Peyer's patch (tissue), 4 donors: ENCODE measurements at regions not wholly inside any gene's neighbourhood (a gene's known extent, or its start where the extent isn't known, plus 50 kb on each side); places are given as distances from the start of the nearest gene placed in this dataset.

Experiments used
- POLR2A ChIP-seq, 2 donors: fragments of 450-650 bp; IDR thresholded peaks; one replicate each; pipeline ENCODE4 v1.5.1; 2017; ENCODE audit warnings: antibody characterized with exemption in 2 of 2, mild to moderate bottlenecking in 2 of 2, moderate library complexity in 2 of 2
- TF ChIP-seq, protein P1 (sequence below), 6 experiments: fragments of 450-650 bp in 4 of 6; fragments of 200-600 bp in 2 of 6; sonication (generic) in 1 of 6; IDR thresholded peaks; one replicate each; pipeline ENCODE4 v1.5.1; 2017 to 2019; ENCODE audit warnings: antibody characterized with exemption in 6 of 6, mild to moderate bottlenecking in 3 of 6, moderate library complexity in 1 of 6

DNA sequence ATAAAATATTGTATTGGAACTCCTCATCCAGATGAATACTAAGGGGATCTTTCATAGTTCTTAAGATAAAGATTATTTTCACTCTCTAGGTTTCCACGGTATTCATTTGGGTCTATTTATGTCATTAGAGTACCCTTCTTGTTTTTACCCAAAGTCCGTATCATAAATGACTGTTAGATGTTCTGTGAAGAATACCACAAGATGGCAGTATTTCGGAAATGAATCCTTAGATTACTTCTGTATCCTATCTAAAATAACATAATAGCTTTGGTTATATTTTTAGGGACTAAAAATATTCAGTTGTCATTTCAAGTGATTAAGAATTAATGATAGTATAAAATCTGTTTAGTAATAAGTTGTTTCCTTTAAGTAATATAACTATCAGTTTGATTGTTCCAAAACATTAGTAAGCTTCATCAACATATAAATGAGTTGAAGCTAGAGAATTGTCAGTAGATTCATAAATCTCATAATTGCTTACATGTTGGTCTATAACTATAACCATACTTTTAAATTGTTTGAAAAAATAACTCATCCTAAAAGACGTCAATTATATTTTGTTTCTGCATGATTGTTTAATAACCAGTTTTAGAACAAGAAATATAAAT lies 337.5 kb upstream of the KCND2 start:
- TF ChIP-seq, protein P1, sequence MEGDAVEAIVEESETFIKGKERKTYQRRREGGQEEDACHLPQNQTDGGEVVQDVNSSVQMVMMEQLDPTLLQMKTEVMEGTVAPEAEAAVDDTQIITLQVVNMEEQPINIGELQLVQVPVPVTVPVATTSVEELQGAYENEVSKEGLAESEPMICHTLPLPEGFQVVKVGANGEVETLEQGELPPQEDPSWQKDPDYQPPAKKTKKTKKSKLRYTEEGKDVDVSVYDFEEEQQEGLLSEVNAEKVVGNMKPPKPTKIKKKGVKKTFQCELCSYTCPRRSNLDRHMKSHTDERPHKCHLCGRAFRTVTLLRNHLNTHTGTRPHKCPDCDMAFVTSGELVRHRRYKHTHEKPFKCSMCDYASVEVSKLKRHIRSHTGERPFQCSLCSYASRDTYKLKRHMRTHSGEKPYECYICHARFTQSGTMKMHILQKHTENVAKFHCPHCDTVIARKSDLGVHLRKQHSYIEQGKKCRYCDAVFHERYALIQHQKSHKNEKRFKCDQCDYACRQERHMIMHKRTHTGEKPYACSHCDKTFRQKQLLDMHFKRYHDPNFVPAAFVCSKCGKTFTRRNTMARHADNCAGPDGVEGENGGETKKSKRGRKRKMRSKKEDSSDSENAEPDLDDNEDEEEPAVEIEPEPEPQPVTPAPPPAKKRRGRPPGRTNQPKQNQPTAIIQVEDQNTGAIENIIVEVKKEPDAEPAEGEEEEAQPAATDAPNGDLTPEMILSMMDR (IDR thresholded peaks at IDR 0.05): peak in 3 of 6 experiments; percentile 12 to 25 (median 13)
- no peak for TF ChIP-seq POLR2A (IDR thresholded peaks at IDR 0.05)
